Panc1 (cell line): ENCODE measurements at regions not wholly inside any gene's neighbourhood (a gene's known extent, or its start where the extent isn't known, plus 50 kb on each side); places are given as distances from the start of the nearest gene placed in this dataset.

Experiments
- ATAC-seq: fragments of 200-7000 bp; cut with Tn5 transposase; 2 replicates; pipeline ENCODE4 v1.9.1; 2020; ENCODE audit warnings: mild to moderate bottlenecking, moderate library complexity
- BruUV-seq: library from RNA; stranded (reverse); fragments of 400-500 nt; replicated peaks from 2 replicates; lab custom pipeline; 2021; lab: Mats Ljungman, UMichigan
- CTCF ChIA-PET: fragments of 300-600 bp; sonication (Branson Sonifier 250); formaldehyde crosslinking; loops from one replicate; lab custom pipeline; 2022; ENCODE audit warnings: antibody characterized with exemption; lab: Charles Lee
- POLR2A ChIA-PET: fragments of 300-600 bp; sonication (Branson Sonifier 250); formaldehyde crosslinking; loops from one replicate; lab custom pipeline; 2022; ENCODE audit warnings: antibody characterized with exemption; lab: Charles Lee
- DNase-seq: peaks from one replicate; pipeline ENCODE4 v3.0.0-alpha.2; 2010; ENCODE audit warnings: low read depth, low spot score
- H3K27ac ChIP-seq: 2 replicates; pipeline ENCODE4 v1.5.1; 2011; ENCODE audit warnings: mild to moderate bottlenecking, low read length, inconsistent platforms
- H3K27me3 ChIP-seq: fragments of 200-500 bp; sonication (Bioruptor generic); 2 replicates; pipeline ENCODE4 v1.6.0; 2014; ENCODE audit warnings: low read length, inconsistent platforms; ENCODE audit not compliant: control insufficient read depth, insufficient read depth
- H3K36me3 ChIP-seq: fragments of 200-500 bp; sonication (Bioruptor generic); 2 replicates; pipeline ENCODE4 v1.5.1; 2014; ENCODE audit warnings: inconsistent platforms, mild to moderate bottlenecking, low read length, moderate library complexity; ENCODE audit not compliant: control insufficient read depth, insufficient read depth
- H3K4me1 ChIP-seq: 2 replicates; pipeline ENCODE4 v1.5.1; 2011; ENCODE audit warnings: inconsistent platforms, mild to moderate bottlenecking, low read length, moderate library complexity; ENCODE audit not compliant: control insufficient read depth, insufficient read depth
- H3K4me3 ChIP-seq, 2 experiments: 2 replicates each; pipeline ENCODE4 v1.5.1; 2011 to 2012; ENCODE audit warnings: low read depth in 2 of 2, low read length in 2 of 2, mild to moderate bottlenecking in 2 of 2, inconsistent platforms in 1 of 2, moderate library complexity in 1 of 2
- H3K9me3 ChIP-seq: fragments of 200-500 bp; sonication (Bioruptor generic); 2 replicates; pipeline ENCODE4 v1.5.1; 2014; ENCODE audit warnings: low read depth, mild to moderate bottlenecking, inconsistent platforms, low read length, moderate library complexity; ENCODE audit not compliant: control insufficient read depth, insufficient read depth
- CTCF ChIP-seq: fragments of 450-650 bp; IDR thresholded peaks from 2 replicates; pipeline ENCODE4 v1.5.1; 2017; ENCODE audit warnings: mild to moderate bottlenecking
- POLR2AphosphoS5 ChIP-seq: IDR thresholded peaks from 2 replicates; pipeline ENCODE4 v1.6.1; 2012; ENCODE audit warnings: mild to moderate bottlenecking, low read depth, low read length, moderate library complexity
- REST ChIP-seq, 2 experiments: IDR thresholded peaks; 2 replicates each; pipeline ENCODE4 v1.6.1; 2011 to 2012; ENCODE audit warnings: low read depth in 2 of 2, control low read depth in 1 of 2, low read length in 1 of 2, mild to moderate bottlenecking in 1 of 2, moderate library complexity in 1 of 2; ENCODE audit not compliant: insufficient read depth in 1 of 2
- SIN3A ChIP-seq: IDR thresholded peaks from 2 replicates; pipeline ENCODE4 v1.6.1; 2012; ENCODE audit warnings: low read depth, mild to moderate bottlenecking, low read length, moderate library complexity, borderline replicate concordance; ENCODE audit not compliant: insufficient read depth
- TCF7L2 ChIP-seq: IDR thresholded peaks from 2 replicates; pipeline ENCODE4 v1.6.1; 2011; ENCODE audit warnings: mild to moderate bottlenecking, low read depth, low read length, inconsistent platforms
- in situ Hi-C: cut with HindIII; loops from 2 replicates; pipeline ENCODE4 v1.10.0; 2016; ENCODE audit warnings: low sequenced_read_pairs, low pct_unique_long_range_greater_than_20kb
- intact Hi-C: fragments of 100-400 bp; cut with micrococcal nuclease; formaldehyde crosslinking; loops from one replicate; pipeline ENCODE4 v1.10.0; 2022; ENCODE audit not compliant: unreplicated experiment

DNA sequence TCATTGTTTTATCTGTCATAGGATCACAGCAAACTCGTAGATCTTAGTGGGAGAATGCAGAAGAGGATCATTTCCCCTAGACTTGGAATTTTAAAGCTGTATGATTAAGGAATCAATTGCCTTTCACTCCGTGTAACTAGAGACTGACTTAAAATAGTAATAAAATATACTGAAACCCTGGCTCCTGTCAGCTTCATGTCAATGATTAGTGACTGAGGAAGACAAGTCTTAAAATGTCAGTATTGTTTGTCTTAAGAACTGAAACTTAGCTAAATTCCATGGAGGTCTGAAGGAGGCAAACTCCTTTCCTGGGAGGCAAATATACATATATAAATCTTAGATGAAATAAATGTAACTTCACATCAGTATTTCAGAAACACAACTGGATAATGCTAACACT lies 1016.7 kb upstream of the PCDH10 start:
- ChIA-PET CTCF (no interaction called here), POLR2A (no interaction called here)
- TF ChIP-seq SIN3A (no peak), POLR2AphosphoS5 (no peak), CTCF (no peak), TCF7L2 (no peak), REST (IDR thresholded peaks at IDR 0.05; ENCODE audit: insufficient read depth in 1 of 2, low read depth in 2 of 2, low read length in 1 of 2) (no peak)
- no peak for DNase-seq
- BruUV-seq, result no TSS peak
- no peak for ATAC-seq
- no peaks in the 10 kb centered on the region for H3K27me3 ChIP-seq
- H3K27ac ChIP-seq, result no peak overlapping the region
- no peaks in the 10 kb centered on the region for H3K9me3 ChIP-seq
- no peaks in the 10 kb centered on the region for H3K36me3 ChIP-seq
- in situ Hi-C loops (no loop called here), intact Hi-C loops (no loop called here)
- H3K4me3 ChIP-seq, result no peak overlapping the region
- no peaks in the 10 kb centered on the region for H3K4me1 ChIP-seq

DNA sequence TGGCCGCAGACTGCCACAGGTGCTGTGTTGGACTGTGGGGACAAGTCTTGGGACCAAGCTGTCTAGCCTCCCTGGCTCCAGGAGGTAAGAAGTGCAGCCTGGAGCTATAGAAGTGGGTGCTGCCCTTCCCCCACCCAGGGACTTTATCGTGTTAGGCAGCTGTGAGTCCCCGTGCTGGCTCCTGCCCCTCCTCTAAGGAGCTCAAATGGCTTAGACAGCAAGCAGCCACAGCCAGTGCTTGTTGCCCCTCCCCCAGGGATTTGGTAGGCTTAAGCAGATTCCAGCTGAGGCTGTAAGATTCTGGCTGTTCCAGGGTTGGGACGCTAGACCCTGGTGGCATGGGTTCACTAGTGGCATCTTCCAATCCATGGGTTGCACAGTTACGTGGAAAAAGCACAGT lies 979.4 kb upstream of the PCDH10 start:
- intact Hi-C loops, result no loop called here
- TF ChIP-seq TCF7L2, result no peak
- H3K4me1 ChIP-seq, result no peaks in the 10 kb centered on the region
- in situ Hi-C loops, result no loop called here
- no peak for DNase-seq
- POLR2A ChIA-PET, result no interaction called here
- no peaks in the 10 kb centered on the region for H3K36me3 ChIP-seq
- H3K27me3 ChIP-seq, result no peaks in the 10 kb centered on the region
- BruUV-seq, result no TSS peak
- H3K4me3 ChIP-seq, result no peak overlapping the region
- H3K9me3 ChIP-seq, result no peaks in the 10 kb centered on the region
- CTCF ChIA-PET, result no interaction called here
- ATAC-seq, result no peak
- H3K27ac ChIP-seq, result no peak overlapping the region

DNA sequence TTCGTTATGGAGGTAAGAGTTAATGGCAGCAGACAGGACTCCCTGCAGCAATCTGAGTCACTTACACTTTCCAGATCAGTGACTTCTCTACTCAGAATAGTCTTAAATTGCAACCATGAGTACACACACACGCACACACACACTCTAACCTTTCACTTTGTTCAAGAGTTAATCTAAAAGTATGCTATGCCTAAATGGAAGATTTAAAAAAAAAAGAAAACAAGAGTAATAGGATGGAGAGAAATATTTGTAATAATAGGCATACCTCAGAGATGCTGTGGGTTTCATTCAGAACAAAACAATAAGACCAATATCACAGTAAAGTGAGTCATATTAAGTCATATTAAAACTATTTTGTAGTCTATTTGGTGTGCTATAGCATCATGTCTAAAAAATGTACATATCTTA lies 969.1 kb upstream of the PCDH10 start:
- TF ChIP-seq TCF7L2 (no peak), CTCF (no peak), POLR2AphosphoS5 (no peak), REST (IDR thresholded peaks at IDR 0.05; ENCODE audit: insufficient read depth in 1 of 2, low read depth in 2 of 2, low read length in 1 of 2) (no peak), SIN3A (no peak)
- H3K4me1 ChIP-seq, result no peaks in the 10 kb centered on the region
- H3K27me3 ChIP-seq, result no peaks in the 10 kb centered on the region
- no peaks in the 10 kb centered on the region for H3K36me3 ChIP-seq
- POLR2A ChIA-PET, result no interaction called here
- intact Hi-C loops (no loop called here), in situ Hi-C loops (no loop called here)
- no peak overlapping the region for H3K4me3 ChIP-seq
- BruUV-seq, result no TSS peak
- CTCF ChIA-PET, result no interaction called here
- no peaks in the 10 kb centered on the region for H3K9me3 ChIP-seq
- ATAC-seq (no peak), DNase-seq (no peak)
- no peak overlapping the region for H3K27ac ChIP-seq
